ENCODE measurements at regions not wholly inside any gene's neighbourhood (a gene's known extent, or its start where the extent isn't known, plus 50 kb on each side); places are given as distances from the start of the nearest gene placed in this dataset.

GRCh38 chr1:193658691-193659090 is 472.3 kb upstream of the B3GALT2 start:
- no peaks in the 10 kb centered on the region for H3K36me3 ChIP-seq (ENCODE audit: low read depth)
- DNase-seq = no peak
- H3K27ac ChIP-seq = no peak overlapping the region
- H3K4me2 ChIP-seq = no peak overlapping the region
- H3K9me3 ChIP-seq (ENCODE audit: insufficient read depth, low read depth) = no peaks in the 10 kb centered on the region
- POLR2A ChIA-PET (ENCODE audit: unreplicated experiment) = no interaction called here
- H3K9me2 ChIP-seq (ENCODE audit: insufficient read depth) = no peaks in the 10 kb centered on the region
- intact Hi-C loops (cut with micrococcal nuclease; ENCODE audit: unreplicated experiment) = no loop called here
- no peak overlapping the region for H3K4me3 ChIP-seq
- CTCF ChIA-PET = no interaction called here
- H3K27me3 ChIP-seq (ENCODE audit: insufficient read depth, low read depth) = no peaks in the 10 kb centered on the region
- no peaks in the 10 kb centered on the region for H4K20me1 ChIP-seq (ENCODE audit: insufficient read depth)
- no peaks in the 10 kb centered on the region for H3F3A ChIP-seq (ENCODE audit: insufficient read depth, low read depth)
- no peak for TF ChIP-seq CTCF (conservative IDR thresholded peaks at IDR 0.05)
- no peak for TF ChIP-seq EZH2 (IDR thresholded peaks at IDR 0.05; ENCODE audit: low read depth)
- no peaks in the 10 kb centered on the region for H3K79me2 ChIP-seq (ENCODE audit: low read depth)
- BruUV-seq (replicated peaks) = no TSS peak
- no peak overlapping the region for H2AFZ ChIP-seq
- H3K4me1 ChIP-seq (replicated peaks; ENCODE audit: insufficient read depth) = no peaks in the 10 kb centered on the region

GRCh38 chr1:193658081-193658480 is 471.7 kb upstream of the B3GALT2 start:
- Histone ChIP-seq H2AFZ (no peak overlapping the region), H3K4me1 (replicated peaks; ENCODE audit: insufficient read depth) (no peaks in the 10 kb centered on the region), H3K9me2 (ENCODE audit: insufficient read depth) (no peaks in the 10 kb centered on the region), H3K79me2 (ENCODE audit: low read depth) (no peaks in the 10 kb centered on the region), H3K27me3 (ENCODE audit: insufficient read depth, low read depth) (no peaks in the 10 kb centered on the region), H3K27ac (no peak overlapping the region), H3F3A (ENCODE audit: insufficient read depth, low read depth) (no peaks in the 10 kb centered on the region), H3K36me3 (ENCODE audit: low read depth) (no peaks in the 10 kb centered on the region), H4K20me1 (ENCODE audit: insufficient read depth) (no peaks in the 10 kb centered on the region), H3K4me2 (no peak overlapping the region), H3K9me3 (ENCODE audit: insufficient read depth, low read depth) (no peaks in the 10 kb centered on the region), H3K4me3 (no peak overlapping the region)
- ChIA-PET POLR2A (ENCODE audit: unreplicated experiment) (no interaction called here), CTCF (no interaction called here)
- no peak for DNase-seq
- no TSS peak for BruUV-seq (replicated peaks)
- intact Hi-C loops (cut with micrococcal nuclease; ENCODE audit: unreplicated experiment) = no loop called here
- TF ChIP-seq CTCF (conservative IDR thresholded peaks at IDR 0.05) (no peak), EZH2 (IDR thresholded peaks at IDR 0.05; ENCODE audit: low read depth) (no peak)

- no peak for DNase-seq
- H3K36me3 ChIP-seq (ENCODE audit: low read depth) = no peaks in the 10 kb centered on the region
- no peaks in the 10 kb centered on the region for H3F3A ChIP-seq (ENCODE audit: insufficient read depth, low read depth)
- no peak overlapping the region for H3K4me2 ChIP-seq
- no peak overlapping the region for H3K27ac ChIP-seq
- no peak overlapping the region for H3K4me3 ChIP-seq
- H3K9me3 ChIP-seq (ENCODE audit: insufficient read depth, low read depth) = no peaks in the 10 kb centered on the region
- POLR2A ChIA-PET (ENCODE audit: unreplicated experiment) = no interaction called here
- H3K4me1 ChIP-seq (replicated peaks; ENCODE audit: insufficient read depth) = no peaks in the 10 kb centered on the region
- intact Hi-C loops (cut with micrococcal nuclease; ENCODE audit: unreplicated experiment) = no loop called here
- H3K9me2 ChIP-seq (ENCODE audit: insufficient read depth) = no peaks in the 10 kb centered on the region
- BruUV-seq (replicated peaks) = no TSS peak
- H4K20me1 ChIP-seq (ENCODE audit: insufficient read depth) = no peaks in the 10 kb centered on the region
- TF ChIP-seq EZH2 (IDR thresholded peaks at IDR 0.05; ENCODE audit: low read depth) (no peak), CTCF (conservative IDR thresholded peaks at IDR 0.05) (no peak)
- H3K79me2 ChIP-seq (ENCODE audit: low read depth) = no peaks in the 10 kb centered on the region
- H2AFZ ChIP-seq = no peak overlapping the region
- no peaks in the 10 kb centered on the region for H3K27me3 ChIP-seq (ENCODE audit: insufficient read depth, low read depth)
- CTCF ChIA-PET = no interaction called here
Observed at GRCh38 chr1:193657552-193657951, 471.1 kb upstream of the B3GALT2 start.

Measured in PC-9 (cell line).